GM19452 (cell line): ENCODE measurements at regions not wholly inside any gene's neighbourhood (a gene's known extent, or its start where the extent isn't known, plus 50 kb on each side); places are given as distances from the start of the nearest gene placed in this dataset.
"Not testable (repeated sequence)": the region's sequence is repeated elsewhere in the genome, so short reads cannot be mapped to it uniquely, and the experiment has no call there.

Experiments used
- ATAC-seq: cut with Tn5 transposase; IDR thresholded peaks from one replicate; pipeline ENCODE4 v1.9.1; 2021; ENCODE audit not compliant: unreplicated experiment

DNA sequence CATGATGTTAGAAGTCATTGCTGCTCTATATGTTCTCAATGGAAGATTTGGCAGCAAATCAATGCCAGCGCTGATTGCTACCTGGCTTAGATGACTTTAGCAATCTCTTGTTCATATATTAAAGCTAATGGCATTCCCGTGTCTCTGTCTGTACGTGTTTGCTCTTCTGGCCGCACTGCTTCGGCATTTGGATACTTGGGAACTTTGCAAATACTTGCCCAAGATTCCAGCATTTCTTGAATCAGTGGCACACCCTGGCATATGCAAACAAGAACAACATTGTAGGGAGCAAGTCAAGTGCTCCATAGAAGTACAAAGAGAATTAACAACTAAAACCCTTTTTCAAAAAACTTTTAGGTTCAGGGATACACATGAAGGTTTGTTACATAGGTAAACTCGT is 128.9 kb upstream of the TMEM164 start:
- no peak for ATAC-seq

DNA sequence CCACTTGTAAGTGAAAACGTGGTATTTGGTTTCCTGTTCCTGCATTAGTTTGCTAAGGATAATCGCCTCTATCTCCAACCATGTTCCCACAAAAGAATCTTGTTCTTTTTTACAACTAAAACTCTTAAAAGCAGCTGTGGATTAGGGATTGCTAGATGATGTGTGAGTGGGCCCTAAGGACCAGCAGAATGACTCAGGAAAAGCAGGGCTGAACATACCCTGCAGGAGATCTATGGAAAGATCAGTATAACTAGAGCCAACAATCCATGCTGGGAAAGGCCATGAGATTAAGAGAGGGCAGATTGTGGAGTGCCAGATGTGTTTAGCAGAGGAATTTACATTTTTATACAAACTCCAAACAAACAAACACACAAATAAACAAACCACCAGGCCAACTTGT is 128.4 kb upstream of the TMEM164 start:
- ATAC-seq = no peak

DNA sequence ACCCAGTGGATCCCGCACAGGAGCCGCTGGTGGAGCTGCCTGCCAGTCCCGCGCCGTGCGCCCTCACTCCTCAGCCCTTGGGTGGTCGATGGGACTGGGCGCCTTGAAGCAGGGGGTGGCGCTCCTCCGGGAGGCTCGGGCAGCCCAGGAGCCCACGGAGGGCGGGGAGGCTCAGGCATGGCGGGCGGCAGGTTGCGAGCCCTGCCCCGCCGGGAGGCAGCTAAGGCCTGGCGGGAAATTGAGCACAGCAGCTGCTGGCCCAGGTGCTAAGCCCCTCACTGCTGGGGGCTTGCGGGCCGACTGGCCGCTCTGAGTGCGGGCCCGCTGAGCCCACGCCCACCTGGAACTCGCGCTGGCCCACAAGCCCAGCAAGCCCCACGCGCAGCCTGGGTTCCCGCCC is 127.1 kb upstream of the TMEM164 start:
- ATAC-seq = no peak

- no peak for ATAC-seq
Measured at GRCh38 chrX:109878236-109878635, 124.7 kb upstream of the TMEM164 start.

DNA sequence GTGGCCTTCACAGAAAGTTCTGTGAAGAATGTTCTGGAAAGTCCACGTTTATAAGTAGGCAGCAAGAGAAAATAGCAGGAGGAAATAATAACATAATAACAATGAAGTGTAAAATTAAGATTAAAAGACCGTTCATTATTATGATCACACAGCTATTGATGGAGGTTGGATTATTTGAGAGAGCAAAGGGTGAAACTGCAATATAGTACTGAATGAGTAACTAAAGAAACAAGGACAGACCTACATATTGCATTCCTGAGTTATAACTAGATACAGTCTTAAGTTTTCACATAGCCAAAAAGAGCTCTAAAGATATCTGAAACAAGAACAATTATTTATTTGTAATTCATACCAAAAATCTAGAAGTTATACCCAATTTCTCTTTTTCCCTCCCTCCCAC is 122.9 kb upstream of the TMEM164 start:
- ATAC-seq = no peak

GRCh38 chrX:109880629-109881028 is 122.3 kb upstream of the TMEM164 start:
- ATAC-seq = peak; percentile 93

DNA sequence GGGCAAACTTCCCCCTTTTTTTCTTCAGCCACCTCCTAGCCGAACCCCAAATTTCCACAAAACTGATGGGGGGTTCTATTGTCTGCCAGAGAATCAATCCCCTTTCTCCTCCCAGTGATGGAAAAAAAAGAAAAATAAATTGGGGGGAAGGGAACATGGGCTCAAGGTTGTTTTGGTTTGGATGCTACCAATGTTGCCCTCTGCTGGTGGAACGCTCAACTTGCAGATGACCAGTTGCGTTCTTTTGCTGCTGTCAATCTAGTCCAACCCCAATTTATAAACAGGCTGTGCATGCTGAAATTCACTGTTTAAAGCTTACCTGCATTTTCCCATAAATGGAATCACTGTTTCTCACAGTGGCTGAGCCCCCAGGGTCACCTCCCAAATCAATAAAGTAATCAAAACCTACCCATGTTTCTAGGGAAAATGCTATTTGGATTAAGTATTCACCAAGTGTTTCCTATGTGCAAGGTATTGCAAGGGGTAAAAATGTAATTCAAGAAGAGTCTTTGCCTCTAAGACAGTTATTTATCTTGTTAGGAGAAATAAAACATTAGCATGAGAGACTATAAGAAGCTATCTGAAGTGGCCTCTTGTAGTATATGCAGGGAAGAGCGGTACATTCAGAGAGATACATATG is 116.7 kb upstream of the TMEM164 start:
- peak; percentile 45 for ATAC-seq

GRCh38 chrX:109889289-109890006 is 113.5 kb upstream of the TMEM164 start:
- no peak for ATAC-seq

- no peak for ATAC-seq
Measured at GRCh38 chrX:109890300-109890699, 112.6 kb upstream of the TMEM164 start.

DNA sequence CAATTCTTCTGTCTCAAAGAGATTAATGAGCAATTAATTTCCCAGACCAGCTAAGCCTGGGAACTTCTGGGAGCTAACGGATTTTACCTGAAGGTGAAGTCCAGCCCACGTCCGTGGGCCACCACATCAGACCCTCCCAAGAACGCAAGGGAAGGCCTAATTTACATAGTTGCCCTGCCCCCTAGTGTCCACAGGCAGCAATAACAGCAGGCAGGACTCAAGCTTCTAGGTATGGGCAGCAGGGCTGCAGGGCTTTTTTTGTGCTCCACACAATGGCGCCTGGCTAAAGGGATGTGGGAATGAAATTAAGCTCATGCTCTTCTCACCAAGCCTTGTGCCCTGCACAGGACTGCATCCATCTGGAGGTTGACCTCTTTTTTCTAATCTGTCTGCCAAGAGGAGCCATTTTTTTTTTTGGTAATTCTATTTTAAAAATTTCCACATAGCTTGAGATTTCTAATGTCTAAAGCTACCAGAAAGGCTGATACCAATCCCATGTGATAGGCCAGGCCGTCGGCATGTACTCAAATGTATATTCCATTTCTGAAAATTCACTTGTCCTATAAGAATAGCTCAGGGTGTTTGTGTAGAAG is 111.9 kb upstream of the TMEM164 start:
- ATAC-seq = no peak

DNA sequence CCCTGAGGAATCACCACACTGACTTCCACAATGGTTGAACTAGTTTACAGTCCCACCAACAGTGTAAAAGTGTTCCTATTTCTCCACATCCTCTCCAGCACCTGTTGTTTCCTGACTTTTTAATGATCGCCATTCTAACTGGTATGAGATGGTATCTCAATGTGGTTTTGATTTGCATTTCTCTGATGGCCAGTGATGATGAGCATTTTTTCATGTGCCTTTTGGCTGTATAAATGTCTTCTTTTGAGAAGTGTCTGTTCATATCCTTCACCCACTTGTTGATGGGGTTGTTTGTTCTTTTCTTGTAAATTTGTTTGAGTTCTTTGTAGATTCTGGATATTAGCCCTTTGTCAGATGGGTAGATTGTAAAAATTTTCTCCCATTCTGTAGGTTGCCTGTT is 106.9 kb upstream of the TMEM164 start:
- ATAC-seq = not testable (repeated sequence)

DNA sequence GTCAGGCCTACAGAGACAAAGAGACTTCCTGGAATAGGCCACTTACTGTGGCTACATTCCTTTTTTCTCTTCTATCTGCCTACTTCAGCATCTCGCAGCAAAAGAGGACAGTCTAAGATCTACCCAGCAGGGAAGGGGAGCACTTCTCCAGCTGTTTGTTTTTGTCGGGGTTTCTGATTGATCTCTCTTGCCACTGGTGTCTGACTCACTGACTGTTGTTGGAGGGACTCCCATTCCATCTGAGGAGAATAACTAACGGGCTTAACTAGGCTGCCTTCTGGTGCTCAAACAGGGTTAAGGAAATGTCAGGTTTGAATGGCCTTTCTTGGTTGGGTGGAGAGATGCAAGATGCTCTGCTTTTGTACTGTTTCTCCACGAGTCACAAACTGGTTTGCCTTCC is 100.2 kb upstream of the TMEM164 start:
- ATAC-seq = no peak

DNA sequence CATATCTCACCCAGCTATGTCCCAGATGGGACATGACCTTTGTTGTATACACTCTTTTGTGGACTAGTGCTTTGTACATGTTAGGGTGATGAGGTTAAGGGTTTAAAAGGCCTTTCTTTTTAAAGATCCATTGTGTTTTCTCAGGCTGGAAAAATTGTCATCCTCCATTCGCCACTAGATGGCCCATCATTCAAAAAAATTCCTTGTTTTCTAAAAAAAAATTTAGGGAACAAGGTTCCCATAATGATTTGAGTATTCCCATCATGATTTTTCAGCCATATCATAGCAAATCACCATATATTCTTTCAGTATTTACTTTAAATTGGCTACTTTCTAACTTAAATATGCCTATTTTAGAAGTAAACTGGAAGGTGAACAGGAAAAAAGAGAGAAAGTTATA is 91.9 kb upstream of the TMEM164 start:
- no peak for ATAC-seq

GRCh38 chrX:109912993-109913392 is 89.9 kb upstream of the TMEM164 start:
- not testable (repeated sequence) for ATAC-seq

- no peak for ATAC-seq
Measured at GRCh38 chrX:109914114-109914849, 88.6 kb upstream of the TMEM164 start.

DNA sequence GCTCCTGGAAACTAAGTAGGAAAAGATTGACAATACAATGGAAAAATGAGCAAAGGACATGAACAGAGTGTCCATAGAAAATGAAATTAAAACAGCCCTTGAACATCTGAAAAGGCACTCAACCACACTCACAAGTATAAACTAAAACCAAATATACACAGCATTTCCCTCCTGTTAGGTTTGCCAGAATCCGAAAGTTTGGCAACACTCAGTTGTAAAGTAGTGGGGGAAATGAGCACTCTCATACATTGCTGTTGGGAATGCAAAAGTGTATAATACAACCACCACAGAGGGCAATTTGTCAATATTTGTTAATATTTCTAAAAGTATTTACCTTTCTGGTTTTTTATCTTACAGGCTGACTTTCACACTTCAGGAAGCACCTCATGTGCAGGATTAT is 84.2 kb upstream of the TMEM164 start:
- ATAC-seq = no peak

DNA sequence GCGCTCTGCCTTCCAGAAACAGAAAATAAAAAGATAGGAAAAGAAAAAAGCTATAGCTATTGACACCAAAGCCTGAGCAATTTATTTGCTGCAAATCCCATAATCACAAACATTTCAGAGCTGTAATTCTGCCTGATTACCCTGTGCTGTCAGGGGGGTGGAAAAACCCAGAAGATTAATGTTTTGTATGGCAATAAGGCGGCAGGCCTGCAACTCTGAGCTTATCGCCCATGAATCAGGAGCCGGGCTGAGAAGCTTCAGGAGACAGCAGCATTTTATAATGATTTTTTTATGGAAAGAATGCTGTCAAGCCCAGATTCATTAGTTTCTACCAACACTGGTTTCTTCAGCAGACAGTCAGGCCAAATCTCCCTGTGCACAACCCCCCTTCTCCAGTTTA is 82.6 kb upstream of the TMEM164 start:
- ATAC-seq = no peak

DNA sequence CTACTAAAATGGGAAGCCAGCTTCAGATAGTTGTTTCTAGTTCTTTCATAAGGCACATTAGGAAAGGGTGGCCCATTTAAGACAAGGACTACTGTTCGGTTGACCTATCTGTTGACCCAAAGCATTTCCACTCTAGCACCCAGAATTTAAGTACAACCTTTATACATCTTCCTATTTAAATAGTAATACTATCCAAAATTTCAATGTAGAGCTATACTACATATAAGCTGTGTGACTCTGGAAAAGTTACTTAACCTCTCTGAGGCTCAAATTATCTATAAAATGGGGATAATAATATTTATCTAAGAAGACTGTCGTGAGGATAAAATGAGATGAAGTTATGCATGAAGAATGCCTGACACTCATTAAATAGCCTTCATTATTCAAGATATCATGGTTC is 82.0 kb upstream of the TMEM164 start:
- no peak for ATAC-seq

- ATAC-seq = no peak
Measured at GRCh38 chrX:109922190-109922589, 80.7 kb upstream of the TMEM164 start.

DNA sequence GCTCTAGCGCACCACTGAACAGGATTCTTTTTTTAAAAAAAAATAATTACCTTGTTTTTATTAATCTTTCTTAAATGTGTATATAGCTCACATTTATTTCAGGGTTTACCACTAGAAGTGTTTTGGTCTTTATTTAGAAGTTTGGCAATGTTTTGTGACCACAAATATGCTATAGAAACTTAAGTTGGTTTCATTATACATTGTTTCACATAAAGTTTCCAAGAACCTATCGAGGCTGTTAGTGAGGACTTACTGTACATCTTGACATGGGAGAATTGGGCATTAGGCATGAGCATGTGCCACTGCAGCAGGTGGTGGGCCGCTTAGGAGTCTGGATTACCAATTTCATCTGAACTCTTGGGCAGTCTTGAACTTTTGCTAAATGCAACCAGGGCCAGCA is 77.9 kb upstream of the TMEM164 start:
- ATAC-seq = not testable (repeated sequence)

GRCh38 chrX:109925656-109926055 is 77.3 kb upstream of the TMEM164 start:
- ATAC-seq = no peak

DNA sequence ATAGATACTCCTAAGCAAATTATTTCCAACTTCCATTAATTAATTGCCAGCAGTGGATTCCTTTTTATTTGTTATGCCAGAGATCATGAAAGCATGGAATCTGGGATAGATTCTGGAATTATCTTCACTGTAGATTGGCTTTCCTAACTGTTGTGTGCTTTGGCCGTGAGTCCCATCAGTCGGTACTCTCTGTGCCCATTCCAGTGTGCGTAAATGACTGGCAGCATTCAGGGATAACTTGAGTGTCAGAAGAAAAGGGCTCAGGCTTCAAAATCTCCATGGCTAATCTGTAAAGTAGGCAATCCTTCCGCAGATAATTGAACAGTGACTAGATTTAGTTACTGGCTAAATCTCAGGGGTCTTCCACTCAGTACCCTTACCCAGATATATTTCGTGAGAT is 76.8 kb upstream of the TMEM164 start:
- ATAC-seq = no peak
